ENCODE measurements at regions not wholly inside any gene's neighbourhood (a gene's known extent, or its start where the extent isn't known, plus 50 kb on each side); places are given as distances from the start of the nearest gene placed in this dataset.

DNA sequence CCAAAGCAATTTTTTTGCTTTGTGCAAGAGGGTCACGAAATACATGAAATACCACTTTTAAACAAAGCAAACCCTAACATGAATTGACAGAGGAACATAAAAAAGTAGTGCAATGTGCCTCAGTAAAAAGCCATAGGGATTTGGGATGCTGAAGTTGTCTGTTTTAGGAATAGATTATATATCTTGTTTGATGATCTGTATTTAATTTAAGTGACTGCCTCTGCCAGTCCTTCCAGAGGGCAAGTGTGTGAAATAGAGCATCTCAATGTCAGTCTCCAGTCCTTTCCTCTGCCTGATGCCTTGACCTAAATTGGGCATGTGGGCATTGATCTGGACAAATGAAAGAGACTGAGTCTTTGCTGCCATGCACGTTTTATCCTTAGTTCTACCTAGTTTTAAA, 222.8 kb downstream of the PTPRC start:
- intact Hi-C loops (cut with micrococcal nuclease), result no loop called here

DNA sequence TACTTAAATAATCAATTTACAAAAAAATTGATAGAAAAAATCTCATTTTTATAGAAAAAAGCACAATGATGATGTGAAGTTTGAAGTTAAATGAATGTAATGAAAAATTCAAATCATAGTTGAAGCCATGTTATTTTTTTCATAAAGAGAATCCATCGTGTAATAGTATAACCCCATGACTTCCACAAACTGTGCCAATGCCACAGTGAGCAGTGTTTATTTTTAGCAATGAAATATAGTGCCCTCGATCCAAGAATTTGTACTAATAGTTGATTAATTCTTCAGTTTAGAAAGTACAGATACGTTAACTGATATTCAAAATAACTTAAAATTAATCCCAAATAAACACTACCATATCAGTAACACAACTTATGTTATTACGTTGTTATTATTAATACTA, 225.9 kb downstream of the PTPRC start:
- intact Hi-C loops (cut with micrococcal nuclease), result no loop called here

DNA sequence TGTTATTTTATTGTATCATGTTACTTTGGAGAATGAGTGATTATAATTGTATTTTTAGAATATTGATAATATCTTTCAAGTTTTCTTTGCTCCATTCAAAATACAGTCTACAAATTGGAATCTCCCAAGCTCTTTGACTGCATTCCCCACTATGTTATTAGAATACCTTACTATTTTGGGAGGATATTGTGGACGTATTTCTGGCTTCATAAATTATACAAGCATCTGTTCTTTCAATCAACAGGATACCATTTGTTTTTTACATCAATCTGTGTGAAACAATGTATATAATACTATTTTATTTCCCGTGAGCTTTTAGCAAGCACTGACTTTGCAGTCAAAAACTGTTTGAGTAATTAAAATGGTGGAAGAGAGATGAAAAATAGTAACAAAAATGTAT, 226.5 kb downstream of the PTPRC start:
- intact Hi-C loops (cut with micrococcal nuclease), result no loop called here

DNA sequence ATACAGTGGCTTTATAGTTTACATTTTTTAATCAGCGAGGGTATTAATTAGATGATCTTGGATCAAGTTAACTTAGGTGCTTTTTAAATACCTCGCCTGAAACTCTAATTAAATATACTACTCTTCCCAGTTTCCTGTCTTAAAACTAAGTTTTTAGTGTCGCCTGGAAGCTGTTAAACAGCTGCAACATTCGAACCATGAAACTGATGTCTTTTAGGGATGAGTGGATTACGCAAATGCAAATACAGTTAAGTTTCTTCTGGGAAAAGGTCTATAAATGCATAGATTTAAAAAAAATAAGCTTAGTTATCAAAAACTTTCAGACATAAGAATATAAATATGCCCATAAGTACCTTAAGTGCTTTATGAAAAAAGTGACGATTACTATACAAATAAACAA, 228.3 kb downstream of the PTPRC start:
- intact Hi-C loops (cut with micrococcal nuclease), result no loop called here

DNA sequence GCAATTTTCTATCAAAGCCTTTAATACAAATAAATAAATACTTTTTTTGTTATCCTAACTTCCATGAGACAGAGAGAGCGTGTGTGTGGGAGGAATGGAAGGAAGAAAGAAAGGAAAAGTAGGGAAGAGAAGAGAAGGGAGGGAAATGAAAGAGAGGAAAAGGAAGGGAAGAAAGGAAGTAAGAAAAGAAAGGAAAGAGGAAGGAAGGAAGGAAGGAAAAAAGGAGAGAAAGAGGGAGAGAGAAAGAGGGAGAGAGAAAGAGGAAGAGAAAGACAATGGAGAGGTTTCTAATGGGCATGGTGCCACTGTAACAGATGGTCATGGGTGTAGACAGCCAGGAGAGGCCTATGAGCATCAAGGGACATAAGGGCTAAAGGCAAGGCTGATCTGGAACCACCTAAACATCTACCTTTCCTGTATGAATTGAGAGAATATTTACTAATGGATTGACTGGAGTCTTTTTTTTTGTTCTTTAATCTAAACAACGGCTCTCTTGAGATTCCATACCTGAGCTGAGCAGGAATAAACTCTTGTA, 234.9 kb downstream of the PTPRC start:
- intact Hi-C loops (cut with micrococcal nuclease), result no loop called here

DNA sequence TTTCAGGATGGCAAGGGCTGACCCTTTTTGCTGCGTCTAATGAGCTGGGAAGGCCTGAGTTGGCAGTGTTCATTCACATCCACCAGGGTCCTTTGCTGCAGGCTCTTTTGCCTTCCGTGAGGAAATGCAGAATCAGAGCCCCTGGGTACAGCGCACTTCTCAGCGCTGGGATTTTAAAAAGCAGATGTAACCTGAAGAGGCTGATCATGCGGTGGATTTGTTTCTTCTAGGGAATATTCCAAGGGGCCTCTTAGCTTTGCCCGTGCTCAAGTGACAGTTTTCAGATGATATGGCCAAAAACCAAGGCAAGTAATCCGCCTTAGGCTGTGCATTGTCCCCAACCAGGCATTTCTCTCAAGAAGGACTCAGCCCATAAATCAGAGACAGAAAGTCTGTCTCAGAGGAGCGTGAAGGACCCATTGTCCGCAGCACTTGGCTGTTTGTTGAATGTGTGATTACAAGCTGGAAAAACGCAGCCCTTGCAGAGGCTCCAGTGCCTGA, 237.6 kb downstream of the PTPRC start:
- intact Hi-C loops (cut with micrococcal nuclease), result no loop called here

DNA sequence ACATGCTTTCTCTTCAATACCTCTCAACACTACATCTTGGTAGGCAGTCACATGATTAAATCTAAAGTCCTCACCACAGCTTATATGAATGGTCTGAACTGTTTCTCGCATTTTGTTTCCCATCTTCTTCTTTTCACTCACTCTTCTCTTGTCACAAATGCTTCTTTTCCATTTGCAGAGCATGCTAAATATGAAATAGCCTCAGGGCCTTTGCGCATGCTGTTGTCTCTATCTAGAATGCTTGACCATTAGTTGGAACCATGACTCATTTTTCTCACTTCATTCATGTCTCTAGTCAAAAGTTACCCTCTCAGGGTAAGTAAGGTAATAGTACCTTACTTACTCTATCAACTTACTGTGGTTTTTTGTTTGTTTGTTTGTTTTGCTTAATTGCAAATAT, 239.7 kb downstream of the PTPRC start:
- intact Hi-C loops (cut with micrococcal nuclease), result no loop called here

DNA sequence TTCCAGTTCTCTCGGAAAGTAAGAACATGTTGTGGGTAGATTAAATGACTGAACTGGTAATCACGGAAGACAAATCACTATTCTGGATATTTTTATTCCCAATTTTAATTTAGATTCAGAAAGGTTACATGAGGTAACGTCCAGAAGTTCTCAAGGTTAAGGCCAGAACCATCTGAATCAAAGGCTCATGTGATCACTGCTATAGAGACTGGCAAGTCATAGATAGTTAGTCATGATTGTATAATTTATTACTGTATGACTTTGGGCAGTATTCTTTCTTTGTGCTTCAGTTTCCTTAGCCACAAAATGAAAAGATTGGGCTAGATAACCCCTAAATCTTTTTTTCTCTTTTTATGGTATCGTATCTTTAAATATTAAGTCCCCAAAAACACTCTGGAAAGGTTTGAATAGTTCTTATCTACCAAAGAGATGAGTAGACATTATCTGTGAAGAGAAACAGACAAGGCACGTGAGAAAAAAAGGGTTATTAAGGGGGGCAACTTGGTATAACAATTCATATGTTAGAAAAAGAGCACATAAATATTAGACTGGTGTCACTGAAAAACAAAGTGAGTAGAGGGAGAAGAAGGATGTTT, 241.0 kb downstream of the PTPRC start:
- intact Hi-C loops (cut with micrococcal nuclease), result no loop called here

DNA sequence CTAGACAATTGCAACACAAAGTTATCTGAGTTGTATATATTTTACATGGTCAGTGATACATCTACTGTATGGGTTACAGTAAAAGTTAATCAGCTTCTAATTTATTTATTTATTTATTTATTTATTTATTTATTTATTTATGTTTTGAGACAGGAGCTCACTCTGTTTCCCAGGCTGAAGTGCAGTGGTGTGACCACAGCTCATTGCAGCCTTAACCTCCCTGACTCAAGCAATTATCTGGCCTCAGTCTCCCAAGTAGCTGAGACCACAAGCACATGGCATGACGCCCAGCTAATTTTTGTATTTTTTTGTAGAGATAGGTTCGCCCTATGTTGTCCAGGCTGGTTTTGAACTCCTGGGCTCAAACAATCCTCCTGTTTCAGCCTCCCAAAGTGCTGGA, 241.6 kb downstream of the PTPRC start:
- intact Hi-C loops (cut with micrococcal nuclease), result no loop called here

DNA sequence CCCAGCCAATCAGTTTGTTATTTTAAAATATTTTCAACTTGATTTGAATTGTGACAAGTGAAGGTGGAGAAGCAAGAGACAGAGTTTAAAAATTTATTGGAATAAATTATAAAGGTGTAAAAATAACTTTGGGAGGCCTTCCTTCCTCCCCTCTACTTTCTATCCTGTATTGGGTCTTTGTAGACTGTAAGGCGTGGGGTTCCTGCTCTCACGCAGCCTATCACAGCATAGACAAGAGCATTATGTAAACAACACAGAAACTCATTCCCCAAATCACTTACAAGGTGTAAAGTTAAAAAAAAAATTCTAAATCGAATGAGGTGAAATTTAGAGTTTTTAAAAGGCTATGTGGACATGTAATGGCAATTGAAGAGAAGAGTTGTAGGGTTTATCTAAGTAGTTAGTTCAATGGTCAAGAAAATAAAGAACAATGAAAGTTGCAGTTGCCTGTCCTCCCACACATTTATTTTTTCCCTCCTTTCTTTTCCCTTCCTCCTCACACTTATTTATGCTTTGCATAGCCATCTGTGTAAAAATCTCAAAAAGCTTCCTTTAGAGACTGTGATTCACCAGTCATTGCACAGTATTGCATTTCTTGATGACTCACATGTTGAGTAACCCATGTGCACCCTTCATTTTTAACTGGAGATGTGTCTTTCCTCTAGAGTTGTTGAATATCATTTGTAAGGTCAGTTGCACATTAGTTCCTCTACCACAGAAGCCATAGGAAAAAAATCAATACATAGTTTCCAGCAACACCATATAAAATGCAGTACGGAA, 242.2 kb downstream of the PTPRC start:
- intact Hi-C loops (cut with micrococcal nuclease), result no loop called here

DNA sequence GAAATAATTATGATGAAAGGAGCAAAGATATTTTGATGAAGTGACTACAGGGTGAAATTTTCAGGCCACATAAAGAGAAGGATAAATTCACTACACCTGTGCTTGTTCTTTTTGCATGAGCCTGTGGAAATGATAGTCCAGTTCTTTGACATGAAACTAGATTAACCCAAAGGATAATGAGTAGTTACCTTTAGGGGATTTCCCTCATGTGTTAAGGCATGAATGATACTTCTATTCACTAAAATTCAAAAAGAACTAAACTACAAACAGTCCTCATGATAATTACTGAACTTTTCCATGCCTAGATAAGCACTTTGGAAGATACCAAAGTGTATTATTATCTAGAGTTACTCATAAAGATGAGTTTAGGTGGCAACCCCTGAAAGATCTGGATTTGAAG, 244.3 kb downstream of the PTPRC start:
- intact Hi-C loops (cut with micrococcal nuclease), result no loop called here

DNA sequence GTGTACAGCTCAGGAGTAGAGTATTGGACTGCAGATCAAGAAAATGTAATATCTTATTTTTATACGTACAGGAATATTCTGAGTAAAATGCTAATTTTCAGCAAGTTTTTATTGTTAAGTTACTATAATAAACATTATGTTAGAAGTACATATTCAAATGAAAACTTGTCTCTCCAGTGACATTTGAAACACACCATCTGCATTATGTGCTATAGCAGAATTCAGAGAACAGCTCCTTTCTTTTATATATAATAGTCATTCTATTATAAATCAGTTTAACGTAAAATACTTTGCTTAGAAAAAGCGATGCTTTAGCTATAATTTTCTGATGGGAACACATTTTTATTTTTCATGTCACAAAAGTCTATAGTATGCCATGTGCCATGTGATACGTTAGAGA, 249.0 kb downstream of the PTPRC start:
- intact Hi-C loops (cut with micrococcal nuclease), result no loop called here

DNA sequence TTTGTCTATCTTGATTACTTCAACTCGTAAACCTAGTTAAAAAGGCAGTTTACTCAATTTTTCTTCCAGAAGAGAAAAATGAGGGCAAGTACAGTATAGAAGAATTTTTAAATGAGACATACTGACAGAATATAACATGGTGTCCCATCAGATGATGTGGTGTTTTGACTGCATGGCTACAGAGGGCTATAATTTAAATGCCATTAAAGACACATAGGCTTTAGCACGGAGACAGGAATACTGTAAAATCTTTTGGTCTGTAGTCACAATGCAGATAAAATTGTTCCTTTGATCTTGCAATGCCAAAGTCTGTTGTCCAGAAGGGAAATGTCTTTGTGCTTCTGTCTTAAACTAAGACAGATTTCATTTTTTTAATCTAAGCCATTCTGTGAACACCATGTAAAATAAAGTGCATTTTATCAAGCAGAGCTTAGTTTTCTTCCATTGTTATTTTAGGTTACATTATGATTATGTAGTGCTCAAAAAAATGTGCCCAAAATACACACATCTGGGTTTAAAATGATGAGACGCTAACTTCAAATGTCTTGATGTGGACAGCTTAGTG, 249.6 kb downstream of the PTPRC start:
- intact Hi-C loops (cut with micrococcal nuclease), result no loop called here

DNA sequence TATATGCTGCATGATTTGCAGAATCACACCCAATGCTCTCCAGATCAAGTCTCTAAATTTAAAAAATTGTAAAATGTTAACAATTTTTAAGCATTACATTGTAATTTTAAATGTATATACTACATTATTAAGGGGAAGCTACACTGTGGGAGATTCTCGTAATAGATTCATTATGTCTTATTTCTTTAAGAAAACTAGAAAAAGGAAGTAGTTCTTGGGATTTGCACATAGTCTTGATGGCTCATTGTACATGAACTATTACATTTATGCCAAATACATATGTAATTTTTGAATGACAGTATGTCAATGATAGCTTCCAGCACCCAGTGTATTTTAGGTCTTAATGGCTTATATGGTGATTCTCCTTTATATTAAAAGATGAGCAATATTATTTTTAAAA, 250.3 kb downstream of the PTPRC start:
- intact Hi-C loops (cut with micrococcal nuclease), result no loop called here

DNA sequence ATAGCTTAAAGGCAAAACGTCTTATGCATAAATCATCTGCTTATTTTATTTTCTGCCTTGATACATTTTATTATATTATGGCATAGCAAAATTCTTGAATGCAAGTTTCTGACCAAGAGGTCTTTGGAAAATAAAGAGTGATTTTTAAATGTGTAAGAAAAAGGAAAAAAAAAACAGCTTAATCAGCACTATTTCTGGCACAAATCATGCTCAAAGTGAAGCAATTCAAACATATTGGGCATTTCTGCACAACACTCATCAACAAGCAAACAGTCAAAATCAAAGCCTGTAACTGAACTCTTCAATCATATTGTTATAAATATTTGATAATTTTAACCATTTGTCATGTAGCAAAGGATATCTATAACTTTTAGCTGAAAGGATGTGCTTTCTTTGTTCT, 250.9 kb downstream of the PTPRC start:
- intact Hi-C loops (cut with micrococcal nuclease), result no loop called here

DNA sequence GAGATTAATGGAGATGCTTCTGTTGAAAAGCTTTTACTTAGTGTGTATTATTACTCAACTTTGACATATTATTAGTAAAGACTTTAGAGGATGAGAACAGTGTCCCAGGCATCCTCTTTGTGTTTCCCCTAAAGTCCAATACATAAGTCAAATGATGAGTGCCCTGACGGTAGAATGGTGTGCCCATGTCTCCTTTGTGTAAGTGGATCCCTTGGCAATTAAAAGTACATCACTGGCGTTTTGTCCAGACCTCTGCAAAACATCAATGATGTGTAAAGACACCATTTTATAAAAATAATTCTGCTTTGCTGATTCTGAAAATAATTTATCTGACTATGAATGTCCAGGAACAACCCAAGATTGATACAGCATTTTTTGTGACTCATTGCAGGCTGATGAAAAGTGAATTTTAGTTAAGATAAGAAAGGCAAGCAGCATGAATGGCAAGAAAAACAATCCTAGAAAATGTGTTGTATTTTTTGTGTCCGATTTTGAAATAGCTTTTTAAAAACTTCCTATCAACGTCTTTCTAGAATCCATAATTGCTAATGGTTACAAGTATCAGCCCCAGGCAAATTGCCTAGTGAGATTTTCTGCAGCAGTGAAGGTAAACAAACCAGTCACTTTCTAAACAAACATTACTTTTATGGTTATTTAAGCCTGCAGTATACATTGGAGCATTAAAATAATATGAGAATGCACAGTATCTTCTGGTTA, 251.5 kb downstream of the PTPRC start:
- intact Hi-C loops (cut with micrococcal nuclease), result no loop called here

DNA sequence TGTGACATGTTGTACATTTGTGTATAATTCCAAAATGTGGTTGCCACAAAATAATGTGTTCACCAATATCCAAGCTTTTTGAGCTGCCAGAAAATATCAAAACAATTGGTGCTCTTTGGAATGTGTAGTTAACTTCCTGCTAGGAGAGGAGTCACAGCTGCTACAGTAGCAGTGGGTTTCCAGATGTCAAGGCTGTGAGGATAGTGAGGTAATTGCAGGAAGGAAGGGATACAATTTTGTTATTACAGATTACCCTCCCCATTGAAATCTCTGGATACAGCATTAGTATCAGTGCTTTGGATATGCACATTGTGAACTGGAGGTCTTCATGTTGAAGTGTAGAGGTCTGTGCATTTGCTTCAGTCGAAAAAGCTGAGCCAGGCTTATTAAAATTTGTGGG, 253.2 kb downstream of the PTPRC start:
- intact Hi-C loops (cut with micrococcal nuclease), result no loop called here

DNA sequence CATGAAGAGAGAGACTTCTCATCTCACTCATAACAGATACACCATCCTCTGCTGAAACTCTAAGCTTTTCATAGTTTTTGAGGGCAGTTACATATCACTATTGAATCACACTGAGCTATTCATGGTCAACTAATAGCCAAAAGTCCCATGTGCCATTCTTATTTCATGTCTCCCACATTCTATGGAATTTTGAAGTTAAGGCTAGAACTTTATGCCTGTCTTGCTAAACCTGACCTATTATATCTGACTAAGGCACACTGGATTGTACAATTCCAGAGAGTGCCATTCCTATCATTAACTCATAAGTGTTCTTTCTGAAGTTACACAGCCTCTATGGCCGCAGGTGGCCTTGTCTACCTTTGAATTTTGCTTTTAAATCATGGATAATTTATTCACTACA, 254.3 kb downstream of the PTPRC start:
- intact Hi-C loops (cut with micrococcal nuclease), result no loop called here

DNA sequence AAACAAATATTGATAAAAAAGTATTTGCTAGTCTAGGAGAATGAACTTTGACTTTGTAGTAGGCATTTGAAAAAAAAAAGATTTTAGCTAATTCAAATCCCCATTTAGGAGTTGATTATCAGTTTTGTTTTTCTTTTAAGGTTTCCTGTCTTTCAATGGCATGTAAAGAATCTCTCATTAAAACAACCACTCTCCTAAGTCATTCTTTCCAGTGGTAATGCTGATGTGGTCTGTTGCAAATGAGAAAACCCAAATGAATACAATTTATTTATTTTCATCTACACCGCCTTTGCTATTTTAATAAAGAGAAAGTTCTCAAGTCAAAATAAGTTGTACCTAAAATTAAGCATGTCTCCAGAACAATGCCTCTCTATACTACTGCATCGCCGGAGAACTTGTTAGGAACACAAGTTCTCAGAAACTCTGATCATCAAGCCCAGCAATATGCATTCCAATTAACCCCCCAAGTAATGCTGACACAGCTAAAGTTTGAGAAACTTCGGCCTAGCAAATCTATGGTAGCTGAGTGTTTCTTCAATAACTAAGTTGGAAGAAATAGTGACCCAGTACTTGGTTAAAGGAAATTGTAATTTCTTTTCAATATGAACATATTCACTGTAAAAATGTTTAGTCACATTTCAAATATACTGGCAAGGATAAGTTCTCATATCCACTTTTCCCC, 255.1 kb downstream of the PTPRC start:
- intact Hi-C loops (cut with micrococcal nuclease), result no loop called here

DNA sequence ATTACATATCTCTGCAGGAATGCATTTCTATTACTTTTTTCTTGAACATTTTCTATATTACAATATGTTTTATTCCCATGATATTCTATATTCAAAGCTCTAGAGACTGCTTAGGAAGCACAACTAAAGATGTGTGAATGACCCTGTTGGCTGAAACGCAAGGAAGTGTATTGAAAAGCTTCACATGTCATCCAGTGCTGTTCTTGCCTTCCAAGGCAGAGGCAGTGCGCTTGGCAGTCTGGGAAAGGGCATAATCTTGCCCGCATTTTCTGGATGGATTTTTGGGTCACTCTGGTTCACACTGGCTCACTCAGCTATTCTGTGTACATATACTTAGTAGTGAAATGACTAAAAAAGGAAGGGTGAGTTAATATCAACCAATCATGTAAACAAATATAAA, 262.4 kb downstream of the PTPRC start:
- intact Hi-C loops (cut with micrococcal nuclease), result no loop called here

DNA sequence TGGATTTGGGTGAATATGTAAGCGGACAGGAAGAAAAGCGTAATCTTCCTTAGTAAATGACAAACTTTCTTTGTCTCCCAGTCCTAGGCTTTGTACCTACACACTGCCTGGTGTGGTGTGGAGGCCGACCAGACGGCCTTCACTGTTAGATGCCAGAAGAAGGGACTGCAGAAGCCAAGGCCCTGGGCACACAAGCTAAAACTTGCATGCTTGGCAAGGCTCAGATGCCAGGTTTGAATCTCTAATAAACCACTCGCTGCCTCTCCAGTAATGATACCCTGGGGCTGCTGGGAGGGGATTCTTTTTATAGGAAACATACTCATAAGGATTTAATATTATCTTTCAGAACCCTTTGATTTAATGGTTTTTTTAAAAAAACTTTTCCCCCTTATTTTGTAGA, 263.8 kb downstream of the PTPRC start:
- intact Hi-C loops (cut with micrococcal nuclease), result no loop called here
